ENCODE measurements at regions not wholly inside any gene's neighbourhood (a gene's known extent, or its start where the extent isn't known, plus 50 kb on each side); places are given as distances from the start of the nearest gene placed in this dataset.
A peak's percentile ranks its signal among the peaks of the same experiment; 100 is the strongest.

GRCh38 chr20:21571841-21572690 lies 58.2 kb upstream of the NKX2-2 start:
- H3K4me1 Mint-ChIP-seq (ENCODE audit: low read depth in 2 of 2), result no peaks in the 10 kb centered on the region
- H3K36me3 Mint-ChIP-seq (ENCODE audit: insufficient read depth), result no peaks in the 10 kb centered on the region
- DNase-seq (no peak), ATAC-seq (replicated peaks) (no peak)
- peaks cover 22 to 49% of the 10 kb centered on the region in 2 donors for H3K27me3 Mint-ChIP-seq
- no peak overlapping the region for H3K4me3 Mint-ChIP-seq
- no peaks in the 10 kb centered on the region for H3K9me3 Mint-ChIP-seq
- no peak overlapping the region for H3K27ac Mint-ChIP-seq

GRCh38 chr20:21570285-21570992 lies 56.6 kb upstream of the NKX2-2 start:
- no peak for ATAC-seq (replicated peaks)
- no peaks in the 10 kb centered on the region for H3K36me3 Mint-ChIP-seq (ENCODE audit: insufficient read depth)
- H3K9me3 Mint-ChIP-seq, result no peaks in the 10 kb centered on the region
- DNase-seq, result no peak
- H3K27ac Mint-ChIP-seq, result peak overlapping the region in 1 of 2 donors; percentile 23
- no peak overlapping the region for H3K4me3 Mint-ChIP-seq
- no peaks in the 10 kb centered on the region for H3K4me1 Mint-ChIP-seq (ENCODE audit: low read depth in 2 of 2)
- peaks cover 24 to 49% of the 10 kb centered on the region in 2 donors for H3K27me3 Mint-ChIP-seq

- ATAC-seq (replicated peaks) (no peak), DNase-seq (no peak)
- H3K27ac Mint-ChIP-seq, result no peak overlapping the region
- no peaks in the 10 kb centered on the region for H3K4me1 Mint-ChIP-seq (ENCODE audit: low read depth in 2 of 2)
- H3K27me3 Mint-ChIP-seq, result peaks cover 24 to 42% of the 10 kb centered on the region in 2 donors
- H3K36me3 Mint-ChIP-seq (ENCODE audit: insufficient read depth), result no peaks in the 10 kb centered on the region
- no peaks in the 10 kb centered on the region for H3K9me3 Mint-ChIP-seq
- no peak overlapping the region for H3K4me3 Mint-ChIP-seq
Observed at GRCh38 chr20:21569586-21569985, 55.7 kb upstream of the NKX2-2 start.

- no peak for DNase-seq
- Mint-ChIP-seq H3K27ac (no peak overlapping the region), H3K4me3 (no peak overlapping the region), H3K36me3 (ENCODE audit: insufficient read depth) (no peaks in the 10 kb centered on the region), H3K4me1 (ENCODE audit: low read depth in 2 of 2) (no peaks in the 10 kb centered on the region), H3K9me3 (peaks cover 0 to 7% of the 10 kb centered on the region in 2 donors), H3K27me3 (peaks cover 29 to 57% of the 10 kb centered on the region in 2 donors)
- no peak for ATAC-seq (replicated peaks)
Observed at GRCh38 chr20:21564127-21564773, 50.4 kb upstream of the NKX2-2 start.
